ENCODE measurements at regions not wholly inside any gene's neighbourhood (a gene's known extent, or its start where the extent isn't known, plus 50 kb on each side); places are given as distances from the start of the nearest gene placed in this dataset.

DNA sequence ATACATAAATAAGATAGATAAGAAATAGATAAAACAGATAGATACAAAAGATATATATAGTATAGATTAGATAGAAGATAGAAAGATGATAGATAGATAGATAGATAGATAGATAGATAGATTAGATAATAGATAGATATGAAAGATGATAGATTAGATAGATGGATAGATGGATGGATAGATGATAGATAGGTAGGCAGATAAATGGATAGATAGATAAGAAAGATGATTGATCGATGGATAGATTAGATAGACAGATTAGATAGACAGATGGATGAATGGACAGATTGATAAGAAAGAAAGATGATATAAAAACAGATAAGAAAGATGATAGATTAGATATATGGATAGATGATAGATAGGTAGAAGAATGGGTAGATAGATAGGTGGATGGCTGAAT is 90.3 kb downstream of the SMIM20 start:
- TF ChIP-seq, protein P1, sequence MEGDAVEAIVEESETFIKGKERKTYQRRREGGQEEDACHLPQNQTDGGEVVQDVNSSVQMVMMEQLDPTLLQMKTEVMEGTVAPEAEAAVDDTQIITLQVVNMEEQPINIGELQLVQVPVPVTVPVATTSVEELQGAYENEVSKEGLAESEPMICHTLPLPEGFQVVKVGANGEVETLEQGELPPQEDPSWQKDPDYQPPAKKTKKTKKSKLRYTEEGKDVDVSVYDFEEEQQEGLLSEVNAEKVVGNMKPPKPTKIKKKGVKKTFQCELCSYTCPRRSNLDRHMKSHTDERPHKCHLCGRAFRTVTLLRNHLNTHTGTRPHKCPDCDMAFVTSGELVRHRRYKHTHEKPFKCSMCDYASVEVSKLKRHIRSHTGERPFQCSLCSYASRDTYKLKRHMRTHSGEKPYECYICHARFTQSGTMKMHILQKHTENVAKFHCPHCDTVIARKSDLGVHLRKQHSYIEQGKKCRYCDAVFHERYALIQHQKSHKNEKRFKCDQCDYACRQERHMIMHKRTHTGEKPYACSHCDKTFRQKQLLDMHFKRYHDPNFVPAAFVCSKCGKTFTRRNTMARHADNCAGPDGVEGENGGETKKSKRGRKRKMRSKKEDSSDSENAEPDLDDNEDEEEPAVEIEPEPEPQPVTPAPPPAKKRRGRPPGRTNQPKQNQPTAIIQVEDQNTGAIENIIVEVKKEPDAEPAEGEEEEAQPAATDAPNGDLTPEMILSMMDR (IDR thresholded peaks at IDR 0.05), result no peak
- TF ChIP-seq EP300 (IDR thresholded peaks at IDR 0.05), result no peak

All from esophagus muscularis mucosa (tissue), 3 donors.